GM23338 (cell line): ENCODE measurements at regions not wholly inside any gene's neighbourhood (a gene's known extent, or its start where the extent isn't known, plus 50 kb on each side); places are given as distances from the start of the nearest gene placed in this dataset.

Experiments used
- ATAC-seq: fragments of 200-7000 bp; cut with Tn5 transposase; 3 replicates; pipeline ENCODE4 v1.9.1; 2020
- DNase-seq: peaks from one replicate; pipeline ENCODE4 v3.0.0-alpha.2; 2015; ENCODE audit warnings: low spot score
- H2AFZ ChIP-seq: fragments of 200-600 bp; sonication (generic); 2 replicates; pipeline ENCODE4 v1.8.0; 2016; ENCODE audit warnings: antibody characterized with exemption, mild to moderate bottlenecking, moderate library complexity
- H3F3A ChIP-seq: fragments of 200-600 bp; sonication (generic); replicated peaks from 2 replicates; pipeline ENCODE4 v1.8.0; 2017; ENCODE audit warnings: antibody characterized with exemption, mixed run types, low read depth
- H3K27ac ChIP-seq: fragments of 200-600 bp; sonication (generic); 2 replicates; pipeline ENCODE4 v1.6.1; 2016; ENCODE audit warnings: low read depth
- H3K27me3 ChIP-seq: fragments of 200-600 bp; sonication (generic); 2 replicates; pipeline ENCODE4 v1.8.0; 2016; ENCODE audit warnings: mild to moderate bottlenecking, mixed run types, moderate library complexity; ENCODE audit not compliant: insufficient read depth
- H3K36me3 ChIP-seq: fragments of 200-600 bp; sonication (generic); 2 replicates; pipeline ENCODE4 v1.8.0; 2016; ENCODE audit warnings: mild to moderate bottlenecking; ENCODE audit not compliant: insufficient read depth
- H3K4me1 ChIP-seq: fragments of 200-600 bp; sonication (generic); 2 replicates; pipeline ENCODE4 v1.8.0; 2016; ENCODE audit warnings: mild to moderate bottlenecking, moderate library complexity; ENCODE audit not compliant: insufficient read depth
- H3K4me2 ChIP-seq: fragments of 200-600 bp; sonication (generic); 2 replicates; pipeline ENCODE4 v1.7.1; 2017; ENCODE audit warnings: mixed run types
- H3K4me3 ChIP-seq: fragments of 200-600 bp; sonication (generic); 2 replicates; pipeline ENCODE4 v1.6.1; 2016; ENCODE audit warnings: mixed run types
- H3K79me2 ChIP-seq: fragments of 200-600 bp; sonication (generic); replicated peaks from 2 replicates; pipeline ENCODE4 v1.8.0; 2017; ENCODE audit warnings: mild to moderate bottlenecking; ENCODE audit not compliant: insufficient read depth
- H3K9me2 ChIP-seq: fragments of 200-600 bp; sonication (generic); 2 replicates; pipeline ENCODE4 v1.8.0; 2017; ENCODE audit not compliant: insufficient read depth
- H4K20me1 ChIP-seq: fragments of 200-600 bp; sonication (generic); replicated peaks from 2 replicates; pipeline ENCODE4 v1.8.0; 2017; ENCODE audit warnings: mild to moderate bottlenecking; ENCODE audit not compliant: insufficient read depth
- H3K27ac Mint-ChIP-seq: 2 replicates; pipeline ENCODE4 v1.8.0; 2020; ENCODE audit warnings: inconsistent platforms, mild to moderate bottlenecking, moderate library complexity, mixed read lengths
- H3K27me3 Mint-ChIP-seq: 3 replicates; pipeline ENCODE4 v1.8.0; 2022; ENCODE audit warnings: low read depth, mild to moderate bottlenecking, moderate library complexity, mixed read lengths, inconsistent platforms; ENCODE audit not compliant: insufficient read depth, poor library complexity
- H3K36me3 Mint-ChIP-seq: 3 replicates; pipeline ENCODE4 v1.8.0; 2021; ENCODE audit warnings: low read depth, mild to moderate bottlenecking, inconsistent platforms, moderate library complexity, mixed read lengths
- H3K4me1 Mint-ChIP-seq: 3 replicates; pipeline ENCODE4 v1.8.0; 2020; ENCODE audit warnings: mild to moderate bottlenecking, inconsistent platforms, mixed read lengths
- H3K4me3 Mint-ChIP-seq: 3 replicates; pipeline ENCODE4 v1.8.0; 2021; ENCODE audit warnings: moderate library complexity, mild to moderate bottlenecking, inconsistent platforms, mixed read lengths
- H3K9me3 Mint-ChIP-seq: 3 replicates; pipeline ENCODE4 v1.8.0; 2020; ENCODE audit warnings: moderate library complexity, mild to moderate bottlenecking, inconsistent platforms, mixed read lengths
- EZH2 ChIP-seq: fragments of 200-600 bp; sonication (generic); IDR thresholded peaks from one replicate; pipeline ENCODE4 v1.8.0; 2017; ENCODE audit warnings: antibody characterized with exemption, mild to moderate bottlenecking, low read depth; ENCODE audit not compliant: unreplicated experiment
- EZH2phosphoT487 ChIP-seq: fragments of 200-600 bp; sonication (generic); IDR thresholded peaks from one replicate; pipeline ENCODE4 v1.8.1; 2018; ENCODE audit warnings: antibody characterized with exemption; ENCODE audit not compliant: unreplicated experiment
- JUNB ChIP-seq: IDR thresholded peaks from one replicate; pipeline ENCODE4 v1.6.1; 2016; ENCODE audit warnings: antibody characterized with exemption; ENCODE audit not compliant: unreplicated experiment
- POLR2AphosphoS5 ChIP-seq: IDR thresholded peaks from 2 replicates; pipeline ENCODE4 v1.6.1; 2016; ENCODE audit warnings: antibody characterized with exemption, low read depth
- REST ChIP-seq: IDR thresholded peaks from one replicate; pipeline ENCODE4 v1.6.1; 2018; ENCODE audit warnings: antibody characterized with exemption; ENCODE audit not compliant: unreplicated experiment
- STAT1 ChIP-seq: IDR thresholded peaks from one replicate; pipeline ENCODE4 v1.6.1; 2016; ENCODE audit warnings: antibody characterized with exemption; ENCODE audit not compliant: unreplicated experiment
- ZNF114 ChIP-seq: fragments of 250-450 bp; sonication (Bioruptor Pico); IDR thresholded peaks from 2 replicates; pipeline ENCODE4 v1.5.0; 2020; ENCODE audit warnings: mild to moderate bottlenecking, moderate library complexity
- TF ChIP-seq, protein P1 (sequence below): IDR thresholded peaks from 2 replicates; pipeline ENCODE4 v1.6.1; 2016; ENCODE audit warnings: antibody characterized with exemption
- TF ChIP-seq, protein P2 (sequence below): fragments of 250-450 bp; sonication (Bioruptor Pico); IDR thresholded peaks from 2 replicates; pipeline ENCODE4 v1.5.0; 2020; ENCODE audit warnings: mild to moderate bottlenecking, moderate library complexity

GRCh38 chr5:44911501-44911900 lies 102.8 kb downstream of the MRPS30 start:
- Histone ChIP-seq H3F3A (no peaks in the 10 kb centered on the region), H3K4me1 (0 out of 2 replicates have a peak, but pooled peaks cover 11% of the 10 kb centered on the region), H4K20me1 (no peaks in the 10 kb centered on the region), H3K4me3 (no peak overlapping the region), H3K79me2 (no peaks in the 10 kb centered on the region), H3K27me3 (no peaks in the 10 kb centered on the region), H3K4me2 (peak overlapping the region; percentile 5; the same call in 1 of the 2 replicates), H3K9me2 (no peaks in the 10 kb centered on the region), H2AFZ (no peak overlapping the region; the same call in 1 of the 2 replicates), H3K27ac (peak overlapping the region; percentile 24), H3K36me3 (no peaks in the 10 kb centered on the region)
- Mint-ChIP-seq H3K9me3 (peaks cover 3% of the 10 kb centered on the region; the same call in 1 of the 3 replicates), H3K27ac (peak overlapping the region; percentile 91), H3K27me3 (peaks cover 3% of the 10 kb centered on the region), H3K36me3 (no peaks in the 10 kb centered on the region), H3K4me1 (peaks cover 16% of the 10 kb centered on the region; the same call in 2 of the 3 replicates), H3K4me3 (no peak overlapping the region)
- ATAC-seq (peak; percentile 96), DNase-seq (peak; percentile 66)
- TF ChIP-seq REST (no peak), EZH2phosphoT487 (no peak), POLR2AphosphoS5 (no peak), JUNB (no peak), EZH2 (no peak), STAT1 (no peak), ZNF114 (no peak)
- TF ChIP-seq, protein P1, sequence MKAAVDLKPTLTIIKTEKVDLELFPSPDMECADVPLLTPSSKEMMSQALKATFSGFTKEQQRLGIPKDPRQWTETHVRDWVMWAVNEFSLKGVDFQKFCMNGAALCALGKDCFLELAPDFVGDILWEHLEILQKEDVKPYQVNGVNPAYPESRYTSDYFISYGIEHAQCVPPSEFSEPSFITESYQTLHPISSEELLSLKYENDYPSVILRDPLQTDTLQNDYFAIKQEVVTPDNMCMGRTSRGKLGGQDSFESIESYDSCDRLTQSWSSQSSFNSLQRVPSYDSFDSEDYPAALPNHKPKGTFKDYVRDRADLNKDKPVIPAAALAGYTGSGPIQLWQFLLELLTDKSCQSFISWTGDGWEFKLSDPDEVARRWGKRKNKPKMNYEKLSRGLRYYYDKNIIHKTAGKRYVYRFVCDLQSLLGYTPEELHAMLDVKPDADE = no peak
- TF ChIP-seq, protein P2, sequence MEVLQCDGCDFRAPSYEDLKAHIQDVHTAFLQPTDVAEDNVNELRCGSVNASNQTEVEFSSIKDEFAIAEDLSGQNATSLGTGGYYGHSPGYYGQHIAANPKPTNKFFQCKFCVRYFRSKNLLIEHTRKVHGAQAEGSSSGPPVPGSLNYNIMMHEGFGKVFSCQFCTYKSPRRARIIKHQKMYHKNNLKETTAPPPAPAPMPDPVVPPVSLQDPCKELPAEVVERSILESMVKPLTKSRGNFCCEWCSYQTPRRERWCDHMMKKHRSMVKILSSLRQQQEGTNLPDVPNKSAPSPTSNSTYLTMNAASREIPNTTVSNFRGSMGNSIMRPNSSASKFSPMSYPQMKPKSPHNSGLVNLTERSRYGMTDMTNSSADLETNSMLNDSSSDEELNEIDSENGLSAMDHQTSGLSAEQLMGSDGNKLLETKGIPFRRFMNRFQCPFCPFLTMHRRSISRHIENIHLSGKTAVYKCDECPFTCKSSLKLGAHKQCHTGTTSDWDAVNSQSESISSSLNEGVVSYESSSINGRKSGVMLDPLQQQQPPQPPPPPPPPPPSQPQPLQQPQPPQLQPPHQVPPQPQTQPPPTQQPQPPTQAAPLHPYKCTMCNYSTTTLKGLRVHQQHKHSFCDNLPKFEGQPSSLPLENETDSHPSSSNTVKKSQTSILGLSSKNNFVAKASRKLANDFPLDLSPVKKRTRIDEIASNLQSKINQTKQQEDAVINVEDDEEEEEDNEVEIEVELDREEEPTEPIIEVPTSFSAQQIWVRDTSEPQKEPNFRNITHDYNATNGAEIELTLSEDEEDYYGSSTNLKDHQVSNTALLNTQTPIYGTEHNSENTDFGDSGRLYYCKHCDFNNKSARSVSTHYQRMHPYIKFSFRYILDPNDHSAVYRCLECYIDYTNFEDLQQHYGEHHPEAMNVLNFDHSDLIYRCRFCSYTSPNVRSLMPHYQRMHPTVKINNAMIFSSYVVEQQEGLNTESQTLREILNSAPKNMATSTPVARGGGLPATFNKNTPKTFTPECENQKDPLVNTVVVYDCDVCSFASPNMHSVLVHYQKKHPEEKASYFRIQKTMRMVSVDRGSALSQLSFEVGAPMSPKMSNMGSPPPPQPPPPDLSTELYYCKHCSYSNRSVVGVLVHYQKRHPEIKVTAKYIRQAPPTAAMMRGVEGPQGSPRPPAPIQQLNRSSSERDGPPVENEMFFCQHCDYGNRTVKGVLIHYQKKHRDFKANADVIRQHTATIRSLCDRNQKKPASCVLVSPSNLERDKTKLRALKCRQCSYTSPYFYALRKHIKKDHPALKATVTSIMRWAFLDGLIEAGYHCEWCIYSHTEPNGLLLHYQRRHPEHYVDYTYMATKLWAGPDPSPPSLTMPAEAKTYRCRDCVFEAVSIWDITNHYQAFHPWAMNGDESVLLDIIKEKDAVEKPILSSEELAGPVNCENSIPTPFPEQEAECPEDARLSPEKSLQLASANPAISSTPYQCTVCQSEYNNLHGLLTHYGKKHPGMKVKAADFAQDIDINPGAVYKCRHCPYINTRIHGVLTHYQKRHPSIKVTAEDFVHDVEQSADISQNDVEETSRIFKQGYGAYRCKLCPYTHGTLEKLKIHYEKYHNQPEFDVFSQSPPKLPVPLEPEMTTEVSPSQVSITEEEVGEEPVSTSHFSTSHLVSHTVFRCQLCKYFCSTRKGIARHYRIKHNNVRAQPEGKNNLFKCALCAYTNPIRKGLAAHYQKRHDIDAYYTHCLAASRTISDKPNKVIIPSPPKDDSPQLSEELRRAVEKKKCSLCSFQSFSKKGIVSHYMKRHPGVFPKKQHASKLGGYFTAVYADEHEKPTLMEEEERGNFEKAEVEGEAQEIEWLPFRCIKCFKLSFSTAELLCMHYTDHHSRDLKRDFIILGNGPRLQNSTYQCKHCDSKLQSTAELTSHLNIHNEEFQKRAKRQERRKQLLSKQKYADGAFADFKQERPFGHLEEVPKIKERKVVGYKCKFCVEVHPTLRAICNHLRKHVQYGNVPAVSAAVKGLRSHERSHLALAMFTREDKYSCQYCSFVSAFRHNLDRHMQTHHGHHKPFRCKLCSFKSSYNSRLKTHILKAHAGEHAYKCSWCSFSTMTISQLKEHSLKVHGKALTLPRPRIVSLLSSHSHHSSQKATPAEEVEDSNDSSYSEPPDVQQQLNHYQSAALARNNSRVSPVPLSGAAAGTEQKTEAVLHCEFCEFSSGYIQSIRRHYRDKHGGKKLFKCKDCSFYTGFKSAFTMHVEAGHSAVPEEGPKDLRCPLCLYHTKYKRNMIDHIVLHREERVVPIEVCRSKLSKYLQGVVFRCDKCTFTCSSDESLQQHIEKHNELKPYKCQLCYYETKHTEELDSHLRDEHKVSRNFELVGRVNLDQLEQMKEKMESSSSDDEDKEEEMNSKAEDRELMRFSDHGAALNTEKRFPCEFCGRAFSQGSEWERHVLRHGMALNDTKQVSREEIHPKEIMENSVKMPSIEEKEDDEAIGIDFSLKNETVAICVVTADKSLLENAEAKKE (CRISPR knock-in tag) = no peak
